ENCODE measurements at regions not wholly inside any gene's neighbourhood (a gene's known extent, or its start where the extent isn't known, plus 50 kb on each side); places are given as distances from the start of the nearest gene placed in this dataset.

GRCh38 chr3:82078246-82078645 is 316.8 kb upstream of the GBE1 start:
- Histone ChIP-seq H3F3A (ENCODE audit: insufficient read depth, low read length) (no peaks in the 10 kb centered on the region), H3K9me2 (replicated peaks; ENCODE audit: insufficient read depth, low read length) (no peaks in the 10 kb centered on the region), H3K36me3 (replicated peaks; ENCODE audit: insufficient read depth, low read length) (no peaks in the 10 kb centered on the region), H3K4me2 (ENCODE audit: low read depth, low read length) (no peak overlapping the region), H3K4me3 (ENCODE audit: low read length) (no peak overlapping the region), H4K20me1 (ENCODE audit: insufficient read depth, low read length) (no peaks in the 10 kb centered on the region), H2AFZ (ENCODE audit: low read length) (no peak overlapping the region), H3K9me3 (replicated peaks; ENCODE audit: insufficient read depth, low read length) (no peaks in the 10 kb centered on the region), H3K4me1 (ENCODE audit: low read length) (no peaks in the 10 kb centered on the region), H3K79me2 (ENCODE audit: low read length) (no peaks in the 10 kb centered on the region), H3K27ac (ENCODE audit: low read length) (no peak overlapping the region), H3K27me3 (replicated peaks; ENCODE audit: insufficient read depth, low read length) (no peaks in the 10 kb centered on the region), H3K9ac (ENCODE audit: low read length) (no peak overlapping the region)
- TF ChIP-seq EZH2phosphoT487 (IDR thresholded peaks at IDR 0.05; ENCODE audit: low read length), result no peak
- TF ChIP-seq EZH2 (optimal IDR thresholded peaks at IDR 0.05; ENCODE audit: low read depth, low read length), result no peak
- TF ChIP-seq CTCF (IDR thresholded peaks at IDR 0.05; ENCODE audit: low read length), result no peak
- no peak for DNase-seq

- Histone ChIP-seq H3K4me2 (ENCODE audit: low read depth, low read length) (no peak overlapping the region), H3K9ac (ENCODE audit: low read length) (no peak overlapping the region), H2AFZ (ENCODE audit: low read length) (no peak overlapping the region), H3K4me3 (ENCODE audit: low read length) (no peak overlapping the region), H3K4me1 (ENCODE audit: low read length) (no peaks in the 10 kb centered on the region), H3K27ac (ENCODE audit: low read length) (no peak overlapping the region), H3K36me3 (replicated peaks; ENCODE audit: insufficient read depth, low read length) (no peaks in the 10 kb centered on the region), H3K27me3 (replicated peaks; ENCODE audit: insufficient read depth, low read length) (no peaks in the 10 kb centered on the region), H3K79me2 (ENCODE audit: low read length) (no peaks in the 10 kb centered on the region), H3K9me2 (replicated peaks; ENCODE audit: insufficient read depth, low read length) (no peaks in the 10 kb centered on the region), H4K20me1 (ENCODE audit: insufficient read depth, low read length) (no peaks in the 10 kb centered on the region), H3F3A (ENCODE audit: insufficient read depth, low read length) (no peaks in the 10 kb centered on the region), H3K9me3 (replicated peaks; ENCODE audit: insufficient read depth, low read length) (no peaks in the 10 kb centered on the region)
- no peak for TF ChIP-seq EZH2 (optimal IDR thresholded peaks at IDR 0.05; ENCODE audit: low read depth, low read length)
- no peak for TF ChIP-seq EZH2phosphoT487 (IDR thresholded peaks at IDR 0.05; ENCODE audit: low read length)
- TF ChIP-seq CTCF (IDR thresholded peaks at IDR 0.05; ENCODE audit: low read length), result no peak
- DNase-seq, result no peak
Observed at GRCh38 chr3:82067420-82067819, 306.0 kb upstream of the GBE1 start.

GRCh38 chr3:82058809-82059208 is 297.4 kb upstream of the GBE1 start:
- no peak overlapping the region for H3K27ac ChIP-seq (ENCODE audit: low read length)

More at GRCh38 chr3:82058809-82059208, 297.4 kb upstream of the GBE1 start:
- H3F3A ChIP-seq (ENCODE audit: insufficient read depth, low read length), result no peaks in the 10 kb centered on the region
- no peaks in the 10 kb centered on the region for H3K4me1 ChIP-seq (ENCODE audit: low read length)
- no peak for DNase-seq
- H3K4me2 ChIP-seq (ENCODE audit: low read depth, low read length), result no peak overlapping the region
- no peak overlapping the region for H3K4me3 ChIP-seq (ENCODE audit: low read length)
- H3K9me2 ChIP-seq (replicated peaks; ENCODE audit: insufficient read depth, low read length), result no peaks in the 10 kb centered on the region
- H3K9ac ChIP-seq (ENCODE audit: low read length), result no peak overlapping the region
- no peak overlapping the region for H2AFZ ChIP-seq (ENCODE audit: low read length)
- TF ChIP-seq EZH2phosphoT487 (IDR thresholded peaks at IDR 0.05; ENCODE audit: low read length) (no peak), CTCF (IDR thresholded peaks at IDR 0.05; ENCODE audit: low read length) (no peak), EZH2 (optimal IDR thresholded peaks at IDR 0.05; ENCODE audit: low read depth, low read length) (no peak)
- no peaks in the 10 kb centered on the region for H3K79me2 ChIP-seq (ENCODE audit: low read length)
- H3K9me3 ChIP-seq (replicated peaks; ENCODE audit: insufficient read depth, low read length), result no peaks in the 10 kb centered on the region
- H4K20me1 ChIP-seq (ENCODE audit: insufficient read depth, low read length), result no peaks in the 10 kb centered on the region
- no peaks in the 10 kb centered on the region for H3K27me3 ChIP-seq (replicated peaks; ENCODE audit: insufficient read depth, low read length)
- no peaks in the 10 kb centered on the region for H3K36me3 ChIP-seq (replicated peaks; ENCODE audit: insufficient read depth, low read length)

All from MM.1S (cell line).